ENCODE measurements at regions not wholly inside any gene's neighbourhood (a gene's known extent, or its start where the extent isn't known, plus 50 kb on each side); places are given as distances from the start of the nearest gene placed in this dataset.

DNA sequence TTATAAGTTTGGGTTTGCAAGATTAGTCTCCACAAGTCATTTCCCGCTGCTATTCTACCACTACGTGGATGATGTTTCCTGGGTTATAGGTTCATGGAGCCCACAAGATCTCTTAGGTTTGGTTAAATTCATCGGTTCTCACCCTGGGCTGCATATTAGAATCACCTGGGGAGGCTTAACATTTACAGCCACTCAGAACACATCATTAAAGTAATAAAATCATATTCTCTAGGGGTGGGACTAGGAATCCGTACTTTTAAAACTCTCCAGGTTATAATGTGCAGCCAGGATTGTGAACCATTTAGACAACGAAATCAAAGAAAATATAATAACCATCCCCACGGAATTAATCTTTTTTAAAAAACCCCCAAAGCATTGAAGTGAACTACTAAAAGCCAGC, 167.7 kb downstream of the ACTR3 start:
- CTCF ChIA-PET (ENCODE audit: unreplicated experiment), result no interaction called here
- H3K9me2 ChIP-seq (ENCODE audit: insufficient read depth, low read length), result no peaks in the 10 kb centered on the region
- no peaks in the 10 kb centered on the region for H3K9me3 ChIP-seq (ENCODE audit: low read length)
- TF ChIP-seq, protein P1, sequence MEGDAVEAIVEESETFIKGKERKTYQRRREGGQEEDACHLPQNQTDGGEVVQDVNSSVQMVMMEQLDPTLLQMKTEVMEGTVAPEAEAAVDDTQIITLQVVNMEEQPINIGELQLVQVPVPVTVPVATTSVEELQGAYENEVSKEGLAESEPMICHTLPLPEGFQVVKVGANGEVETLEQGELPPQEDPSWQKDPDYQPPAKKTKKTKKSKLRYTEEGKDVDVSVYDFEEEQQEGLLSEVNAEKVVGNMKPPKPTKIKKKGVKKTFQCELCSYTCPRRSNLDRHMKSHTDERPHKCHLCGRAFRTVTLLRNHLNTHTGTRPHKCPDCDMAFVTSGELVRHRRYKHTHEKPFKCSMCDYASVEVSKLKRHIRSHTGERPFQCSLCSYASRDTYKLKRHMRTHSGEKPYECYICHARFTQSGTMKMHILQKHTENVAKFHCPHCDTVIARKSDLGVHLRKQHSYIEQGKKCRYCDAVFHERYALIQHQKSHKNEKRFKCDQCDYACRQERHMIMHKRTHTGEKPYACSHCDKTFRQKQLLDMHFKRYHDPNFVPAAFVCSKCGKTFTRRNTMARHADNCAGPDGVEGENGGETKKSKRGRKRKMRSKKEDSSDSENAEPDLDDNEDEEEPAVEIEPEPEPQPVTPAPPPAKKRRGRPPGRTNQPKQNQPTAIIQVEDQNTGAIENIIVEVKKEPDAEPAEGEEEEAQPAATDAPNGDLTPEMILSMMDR (conservative IDR thresholded peaks at IDR 0.05; ENCODE audit: low read length), result no peak
- TF ChIP-seq EZH2phosphoT487 (IDR thresholded peaks at IDR 0.05; ENCODE audit: borderline replicate concordance, low read depth, low read length), result no peak
- DNase-seq (ENCODE audit: low spot score), result no peak
- POLR2A ChIA-PET, result no interaction called here
- no peak overlapping the region for H3K4me2 ChIP-seq (ENCODE audit: low read length)
- no peaks in the 10 kb centered on the region for H3K36me3 ChIP-seq (ENCODE audit: insufficient read depth, low read length)
- no peak overlapping the region for H2AFZ ChIP-seq (ENCODE audit: low read length)
- intact Hi-C loops (cut with micrococcal nuclease; ENCODE audit: unreplicated experiment), result no loop called here
- no TSS peak for BruUV-seq (replicated peaks)
- H3K27ac ChIP-seq (ENCODE audit: low read depth, low read length, poor library complexity, severe bottlenecking), result no peak overlapping the region
- H3K4me3 ChIP-seq (ENCODE audit: low read depth, low read length, poor library complexity, severe bottlenecking), result no peak overlapping the region
- H3K4me1 ChIP-seq (ENCODE audit: insufficient read depth, low read length, poor library complexity, severe bottlenecking), result no peaks in the 10 kb centered on the region
- H3K79me2 ChIP-seq (ENCODE audit: insufficient read depth, low read depth, low read length), result no peaks in the 10 kb centered on the region
- H4K20me1 ChIP-seq (ENCODE audit: insufficient read depth, low read length), result no peaks in the 10 kb centered on the region

DNA sequence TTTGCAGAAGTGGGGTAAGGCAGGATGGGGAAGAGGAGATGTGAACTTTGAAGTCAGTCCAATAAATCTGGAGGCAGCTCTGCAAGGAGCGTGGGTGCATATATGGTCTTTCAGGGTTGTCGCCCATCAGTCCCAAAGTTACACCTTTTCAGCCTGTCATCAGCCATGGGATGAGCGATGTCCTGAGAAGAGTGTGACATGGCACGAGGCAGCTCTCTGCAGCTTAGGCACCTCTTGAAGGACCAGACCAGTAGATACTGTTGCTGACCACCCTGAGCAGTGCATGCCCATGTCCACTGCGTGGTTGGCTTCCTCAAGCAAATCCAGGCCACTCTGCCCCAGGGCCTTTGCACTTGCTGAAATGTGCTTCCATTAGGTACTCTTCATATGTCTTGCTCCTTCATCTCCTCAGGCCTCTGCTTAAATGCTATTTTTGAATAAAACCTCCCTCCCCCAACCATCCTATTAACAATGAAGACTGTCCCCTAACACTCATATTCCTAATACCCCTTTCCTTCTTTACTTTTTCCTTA, 171.7 kb downstream of the ACTR3 start:
- BruUV-seq (replicated peaks), result no TSS peak

DNA sequence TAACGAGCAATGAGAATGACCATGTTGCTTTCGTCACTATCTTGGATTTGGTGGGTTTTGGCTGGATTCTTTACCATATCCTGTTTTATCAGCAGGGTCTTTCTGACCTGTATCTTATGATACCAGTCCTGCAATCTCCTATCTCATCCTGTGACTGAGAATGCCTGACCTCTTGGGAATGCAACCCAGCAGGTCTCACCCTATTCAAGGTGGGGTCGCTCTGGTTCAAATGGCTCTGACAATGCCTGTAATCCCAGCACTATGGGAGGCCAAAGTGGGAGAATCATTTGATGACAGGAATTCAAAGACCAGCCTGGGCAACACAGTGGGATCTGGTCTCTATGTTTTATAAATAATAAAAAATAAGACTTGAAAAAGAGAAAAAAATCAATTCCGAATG, 173.5 kb downstream of the ACTR3 start:
- POLR2A ChIA-PET, result no interaction called here
- no peak overlapping the region for H3K27ac ChIP-seq (ENCODE audit: low read depth, low read length, poor library complexity, severe bottlenecking)
- no peak overlapping the region for H2AFZ ChIP-seq (ENCODE audit: low read length)
- TF ChIP-seq EZH2phosphoT487 (IDR thresholded peaks at IDR 0.05; ENCODE audit: borderline replicate concordance, low read depth, low read length), result no peak
- H3K4me2 ChIP-seq (ENCODE audit: low read length), result no peak overlapping the region
- no peaks in the 10 kb centered on the region for H3K79me2 ChIP-seq (ENCODE audit: insufficient read depth, low read depth, low read length)
- CTCF ChIA-PET (ENCODE audit: unreplicated experiment), result no interaction called here
- H3K9me3 ChIP-seq (ENCODE audit: low read length), result no peaks in the 10 kb centered on the region
- intact Hi-C loops (cut with micrococcal nuclease; ENCODE audit: unreplicated experiment), result no loop called here
- no peak for DNase-seq (ENCODE audit: low spot score)
- H3K4me1 ChIP-seq (ENCODE audit: insufficient read depth, low read length, poor library complexity, severe bottlenecking), result no peaks in the 10 kb centered on the region
- H4K20me1 ChIP-seq (ENCODE audit: insufficient read depth, low read length), result no peaks in the 10 kb centered on the region
- no TSS peak for BruUV-seq (replicated peaks)
- no peaks in the 10 kb centered on the region for H3K36me3 ChIP-seq (ENCODE audit: insufficient read depth, low read length)
- no peak overlapping the region for H3K4me3 ChIP-seq (ENCODE audit: low read depth, low read length, poor library complexity, severe bottlenecking)
- H3K9me2 ChIP-seq (ENCODE audit: insufficient read depth, low read length), result no peaks in the 10 kb centered on the region

More for the DNA sequence above, 171.7 kb downstream of the ACTR3 start:
- ChIA-PET CTCF (ENCODE audit: unreplicated experiment) (no interaction called here), POLR2A (no interaction called here)
- no peak overlapping the region for H3K4me2 ChIP-seq (ENCODE audit: low read length)
- no peaks in the 10 kb centered on the region for H3K4me1 ChIP-seq (ENCODE audit: insufficient read depth, low read length, poor library complexity, severe bottlenecking)
- DNase-seq (ENCODE audit: low spot score), result no peak
- no peak overlapping the region for H3K4me3 ChIP-seq (ENCODE audit: low read depth, low read length, poor library complexity, severe bottlenecking)
- TF ChIP-seq, protein P1 (conservative IDR thresholded peaks at IDR 0.05; ENCODE audit: low read length), result no peak
- no peak for TF ChIP-seq EZH2phosphoT487 (IDR thresholded peaks at IDR 0.05; ENCODE audit: borderline replicate concordance, low read depth, low read length)
- intact Hi-C loops (cut with micrococcal nuclease; ENCODE audit: unreplicated experiment), result no loop called here
- no peaks in the 10 kb centered on the region for H4K20me1 ChIP-seq (ENCODE audit: insufficient read depth, low read length)
- H3K9me2 ChIP-seq (ENCODE audit: insufficient read depth, low read length), result no peaks in the 10 kb centered on the region
- no peak overlapping the region for H3K27ac ChIP-seq (ENCODE audit: low read depth, low read length, poor library complexity, severe bottlenecking)
- no peaks in the 10 kb centered on the region for H3K9me3 ChIP-seq (ENCODE audit: low read length)
- no peak overlapping the region for H2AFZ ChIP-seq (ENCODE audit: low read length)
- no peaks in the 10 kb centered on the region for H3K36me3 ChIP-seq (ENCODE audit: insufficient read depth, low read length)
- no peaks in the 10 kb centered on the region for H3K79me2 ChIP-seq (ENCODE audit: insufficient read depth, low read depth, low read length)

All from OCI-LY7 (cell line).